ENCODE measurements at regions not wholly inside any gene's neighbourhood (a gene's known extent, or its start where the extent isn't known, plus 50 kb on each side); places are given as distances from the start of the nearest gene placed in this dataset.
"Not testable (repeated sequence)": the region's sequence is repeated elsewhere in the genome, so short reads cannot be mapped to it uniquely, and the experiment has no call there.

DNA sequence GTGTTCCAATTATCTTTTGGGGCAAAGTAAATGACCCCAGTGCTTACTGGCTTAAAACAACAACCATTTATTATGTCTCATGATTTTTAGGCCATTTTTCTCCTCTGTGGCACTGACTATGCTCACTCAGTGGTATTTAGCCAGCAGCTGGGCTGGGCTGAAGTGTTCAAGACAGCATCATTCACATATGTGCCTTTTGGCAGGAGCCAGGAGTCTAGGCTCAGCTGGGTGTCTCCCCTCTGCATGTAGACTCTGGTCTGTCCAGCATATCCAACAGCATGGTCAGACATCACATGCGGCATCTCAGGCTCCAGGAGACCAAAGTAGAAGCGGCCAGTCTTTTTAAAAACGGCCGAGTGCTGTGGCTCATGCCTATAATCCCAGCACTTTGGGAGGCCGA is 120.3 kb upstream of the TOP1 start:
- H3K4me1 ChIP-seq (ENCODE audit: insufficient read depth, low read length) = no peaks in the 10 kb centered on the region
- H3K4me3 Mint-ChIP-seq = no peak overlapping the region
- peaks cover 0 to 2% (median under 1%) of the 10 kb centered on the region in 4 donors for H3K4me1 Mint-ChIP-seq
- H3K27me3 Mint-ChIP-seq = peaks cover 2 to 3% of the 10 kb centered on the region in 2 donors
- no peak for DNase-seq
- no peak overlapping the region for H3K4me3 ChIP-seq (ENCODE audit: low read length in 2 of 2)
- intact Hi-C loops (cut with micrococcal nuclease) = no loop called here
- peaks cover 0 to 9% (median under 1%) of the 10 kb centered on the region in 8 donors for H3K9me3 Mint-ChIP-seq
- H3K27ac ChIP-seq (ENCODE audit: low read depth, low read length) = no peak overlapping the region
- no peaks in the 10 kb centered on the region for H3K27me3 ChIP-seq (ENCODE audit: insufficient read depth, low read length)
- H3K9me3 ChIP-seq (ENCODE audit: control insufficient read depth in 1 of 2, low read length in 2 of 2) = no peaks in the 10 kb centered on the region
- H3K36me3 ChIP-seq (ENCODE audit: insufficient read depth, low read length) = no peaks in the 10 kb centered on the region
- ChIA-PET CTCF (ENCODE audit: partially characterized antibody) (no interaction called here), POLR2A (ENCODE audit: partially characterized antibody) (no interaction called here)
- peaks cover 0 to 3% of the 10 kb centered on the region in 2 donors for H3K36me3 Mint-ChIP-seq
- no peak overlapping the region for H3K27ac Mint-ChIP-seq

DNA sequence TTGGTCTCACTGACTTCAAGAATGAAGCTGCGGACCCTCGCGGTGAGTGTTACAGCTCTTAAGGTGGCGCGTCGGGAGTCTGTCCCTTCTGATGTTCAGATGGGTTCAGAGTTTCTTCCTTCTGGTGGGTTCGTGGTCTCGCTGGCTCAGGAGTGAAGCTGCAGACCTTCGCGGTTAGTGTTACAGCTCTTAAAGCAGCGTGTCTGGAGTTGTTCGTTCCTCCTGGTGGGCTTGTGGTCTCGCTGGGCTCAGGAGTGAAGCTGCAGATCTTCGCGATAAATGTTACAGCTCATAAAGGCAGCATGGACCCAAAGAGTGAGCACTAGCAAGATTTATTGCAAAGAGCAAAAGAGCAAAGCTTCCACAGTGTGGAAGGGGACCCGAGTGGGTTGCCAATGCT is 119.1 kb upstream of the TOP1 start:
- H3K36me3 ChIP-seq (ENCODE audit: insufficient read depth, low read length); intact Hi-C loops (cut with micrococcal nuclease); H3K27ac Mint-ChIP-seq; H3K4me1 Mint-ChIP-seq; H3K27me3 Mint-ChIP-seq; CTCF ChIA-PET (ENCODE audit: partially characterized antibody); H3K4me3 ChIP-seq (ENCODE audit: low read length in 2 of 2); H3K27ac ChIP-seq (ENCODE audit: low read depth, low read length); POLR2A ChIA-PET (ENCODE audit: partially characterized antibody); H3K27me3 ChIP-seq (ENCODE audit: insufficient read depth, low read length); H3K9me3 ChIP-seq (ENCODE audit: control insufficient read depth in 1 of 2, low read length in 2 of 2); H3K36me3 Mint-ChIP-seq; H3K4me3 Mint-ChIP-seq; H3K4me1 ChIP-seq (ENCODE audit: insufficient read depth, low read length); DNase-seq; H3K9me3 Mint-ChIP-seq: not testable (repeated sequence)

DNA sequence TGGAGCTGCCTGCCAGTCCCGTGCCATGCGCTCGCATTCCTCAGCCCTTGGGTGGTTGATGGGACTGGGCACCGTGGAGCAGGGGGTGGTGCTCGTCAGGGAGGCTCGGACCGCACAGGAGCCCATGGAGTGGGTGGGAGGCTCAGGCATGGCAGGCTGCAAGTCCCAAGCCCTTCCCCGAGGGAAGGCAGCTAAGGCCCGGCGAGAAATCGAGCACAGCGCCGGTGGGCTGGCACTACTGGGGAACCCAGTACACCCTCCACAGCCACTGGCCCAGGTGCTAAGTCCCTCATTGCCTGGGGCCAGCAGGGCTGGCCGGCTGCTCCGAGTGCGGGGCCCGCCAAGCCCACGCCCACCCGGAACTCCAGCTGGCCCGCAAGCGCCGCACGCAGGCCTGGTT is 118.2 kb upstream of the TOP1 start:
- intact Hi-C loops (cut with micrococcal nuclease); H3K4me1 Mint-ChIP-seq; H3K27me3 Mint-ChIP-seq; CTCF ChIA-PET (ENCODE audit: partially characterized antibody); H3K4me3 ChIP-seq (ENCODE audit: low read length in 2 of 2); DNase-seq; H3K27me3 ChIP-seq (ENCODE audit: insufficient read depth, low read length); H3K27ac ChIP-seq (ENCODE audit: low read depth, low read length); H3K36me3 Mint-ChIP-seq; H3K9me3 ChIP-seq (ENCODE audit: control insufficient read depth in 1 of 2, low read length in 2 of 2); H3K4me3 Mint-ChIP-seq; POLR2A ChIA-PET (ENCODE audit: partially characterized antibody); H3K27ac Mint-ChIP-seq; H3K9me3 Mint-ChIP-seq; H3K36me3 ChIP-seq (ENCODE audit: insufficient read depth, low read length); H3K4me1 ChIP-seq (ENCODE audit: insufficient read depth, low read length): not testable (repeated sequence)

DNA sequence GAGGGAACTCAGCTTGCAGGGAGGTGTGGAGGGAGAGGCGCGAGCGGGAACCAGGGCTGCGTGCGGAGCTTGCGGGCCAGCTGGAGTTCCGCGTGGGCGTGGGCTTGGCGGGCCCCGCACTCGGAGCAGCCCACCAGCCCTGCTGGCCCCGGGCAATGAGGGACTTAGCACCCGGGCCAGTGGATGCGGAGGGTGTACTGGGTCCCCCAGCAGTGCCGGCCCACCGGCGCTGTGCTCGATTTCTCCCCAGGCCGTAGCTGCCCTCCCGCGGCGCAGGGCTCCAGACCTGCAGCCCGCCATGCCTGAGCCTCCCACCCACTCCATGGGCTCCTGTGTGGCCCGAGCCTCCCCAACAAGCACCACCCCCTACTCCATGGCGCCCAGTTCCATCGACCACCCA is 117.5 kb upstream of the TOP1 start:
- POLR2A ChIA-PET (ENCODE audit: partially characterized antibody); H3K4me3 Mint-ChIP-seq; H3K27ac Mint-ChIP-seq; H3K27me3 ChIP-seq (ENCODE audit: insufficient read depth, low read length); DNase-seq; H3K36me3 ChIP-seq (ENCODE audit: insufficient read depth, low read length); H3K4me1 ChIP-seq (ENCODE audit: insufficient read depth, low read length); H3K9me3 Mint-ChIP-seq; H3K27me3 Mint-ChIP-seq; H3K9me3 ChIP-seq (ENCODE audit: control insufficient read depth in 1 of 2, low read length in 2 of 2); H3K4me3 ChIP-seq (ENCODE audit: low read length in 2 of 2); H3K27ac ChIP-seq (ENCODE audit: low read depth, low read length); intact Hi-C loops (cut with micrococcal nuclease); H3K36me3 Mint-ChIP-seq; H3K4me1 Mint-ChIP-seq; CTCF ChIA-PET (ENCODE audit: partially characterized antibody): not testable (repeated sequence)

DNA sequence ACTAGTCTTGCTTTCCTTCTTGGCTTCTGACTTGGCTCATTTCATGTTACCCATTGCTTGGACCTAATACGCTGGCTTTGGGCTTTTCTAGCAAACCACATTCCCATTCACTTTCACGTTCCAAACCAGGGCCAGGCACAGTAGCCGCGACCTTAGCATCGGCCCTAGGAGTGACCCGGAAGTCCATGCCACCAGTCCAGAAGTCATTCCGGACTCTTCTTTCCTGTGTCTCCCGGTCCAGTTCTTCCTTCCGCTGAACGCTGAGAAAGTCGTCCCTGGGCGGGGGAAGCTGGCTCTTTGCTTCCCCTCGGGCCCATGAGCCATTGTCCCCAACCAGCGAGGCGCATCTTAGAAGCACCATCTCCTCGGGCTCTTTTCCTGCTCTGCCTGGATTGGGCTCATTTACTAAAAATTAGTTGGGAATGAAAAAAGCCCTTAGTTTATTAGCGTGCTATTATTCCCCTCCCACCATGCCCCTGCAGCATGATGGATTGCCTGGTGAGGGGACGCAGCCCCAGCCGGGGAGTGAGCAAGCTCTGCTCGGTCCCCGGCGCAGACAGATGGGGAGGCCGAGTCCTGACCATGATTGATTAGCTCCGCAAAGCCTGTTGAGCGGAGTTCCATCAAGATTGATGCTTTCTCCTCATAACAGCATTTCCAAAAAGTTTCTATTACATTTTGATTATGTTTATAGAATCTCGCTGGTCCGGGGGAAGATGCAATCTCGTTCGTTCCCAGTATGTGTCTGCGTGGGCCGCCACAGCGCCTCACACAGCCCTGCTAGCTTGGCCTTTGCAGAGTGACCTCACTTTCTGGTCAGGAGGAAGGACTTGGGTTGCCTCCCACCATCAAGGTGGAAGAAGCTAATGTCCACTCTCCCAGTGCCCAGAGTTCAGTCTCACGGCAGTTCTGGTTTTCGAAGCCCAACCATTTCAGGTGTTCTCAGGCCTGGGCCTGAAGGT is 115.1 kb upstream of the TOP1 start:
- intact Hi-C loops (cut with micrococcal nuclease) = no loop called here
- Mint-ChIP-seq H3K27ac (no peak overlapping the region), H3K9me3 (peaks cover 0 to 9% (median 3%) of the 10 kb centered on the region in 8 donors), H3K4me1 (peaks cover 0 to 2% (median under 1%) of the 10 kb centered on the region in 4 donors), H3K27me3 (peaks cover 0 to 4% of the 10 kb centered on the region in 2 donors), H3K4me3 (no peak overlapping the region), H3K36me3 (peaks cover 0 to 3% of the 10 kb centered on the region in 2 donors)
- Histone ChIP-seq H3K27me3 (ENCODE audit: insufficient read depth, low read length) (no peaks in the 10 kb centered on the region), H3K27ac (ENCODE audit: low read depth, low read length) (no peak overlapping the region), H3K36me3 (ENCODE audit: insufficient read depth, low read length) (no peaks in the 10 kb centered on the region), H3K4me1 (ENCODE audit: insufficient read depth, low read length) (no peaks in the 10 kb centered on the region), H3K9me3 (ENCODE audit: control insufficient read depth in 1 of 2, low read length in 2 of 2) (no peaks in the 10 kb centered on the region), H3K4me3 (ENCODE audit: low read length in 2 of 2) (no peak overlapping the region)
- POLR2A ChIA-PET (ENCODE audit: partially characterized antibody) = no interaction called here
- DNase-seq = no peak
- CTCF ChIA-PET (ENCODE audit: partially characterized antibody) = no interaction called here

DNA sequence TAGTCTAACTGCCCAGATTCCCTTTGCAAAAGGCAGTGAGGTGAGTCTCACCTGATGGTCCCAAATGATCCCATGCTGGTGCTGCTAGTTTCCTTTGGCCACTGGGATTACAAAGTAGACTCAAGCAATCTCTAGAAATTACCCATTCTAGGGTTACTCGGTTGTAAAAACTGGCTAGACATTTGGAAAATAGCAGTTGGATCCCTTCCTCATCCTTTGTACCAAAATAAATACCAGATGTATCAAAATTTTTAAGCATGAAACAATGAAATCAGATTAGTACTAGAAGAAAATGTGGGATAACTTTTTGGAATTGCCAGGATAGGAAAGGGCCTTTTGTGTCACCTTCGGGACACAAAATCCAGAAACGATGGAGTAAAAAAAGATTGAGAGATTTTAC is 112.9 kb upstream of the TOP1 start:
- CTCF ChIA-PET (ENCODE audit: partially characterized antibody) = no interaction called here
- H3K4me1 Mint-ChIP-seq = no peaks in the 10 kb centered on the region
- no peak for DNase-seq
- no peaks in the 10 kb centered on the region for H3K4me1 ChIP-seq (ENCODE audit: insufficient read depth, low read length)
- H3K27ac ChIP-seq (ENCODE audit: low read depth, low read length) = no peak overlapping the region
- POLR2A ChIA-PET (ENCODE audit: partially characterized antibody) = no interaction called here
- H3K36me3 ChIP-seq (ENCODE audit: insufficient read depth, low read length) = no peaks in the 10 kb centered on the region
- peaks cover 1 to 4% of the 10 kb centered on the region in 2 donors for H3K27me3 Mint-ChIP-seq
- H3K4me3 Mint-ChIP-seq = no peak overlapping the region
- H3K4me3 ChIP-seq (ENCODE audit: low read length in 2 of 2) = no peak overlapping the region
- no peaks in the 10 kb centered on the region for H3K36me3 Mint-ChIP-seq
- H3K27me3 ChIP-seq (ENCODE audit: insufficient read depth, low read length) = no peaks in the 10 kb centered on the region
- H3K27ac Mint-ChIP-seq = no peak overlapping the region
- intact Hi-C loops (cut with micrococcal nuclease) = no loop called here
- H3K9me3 ChIP-seq (ENCODE audit: control insufficient read depth in 1 of 2, low read length in 2 of 2) = no peaks in the 10 kb centered on the region
- H3K9me3 Mint-ChIP-seq = peaks cover 0 to 9% (median 2%) of the 10 kb centered on the region in 8 donors

DNA sequence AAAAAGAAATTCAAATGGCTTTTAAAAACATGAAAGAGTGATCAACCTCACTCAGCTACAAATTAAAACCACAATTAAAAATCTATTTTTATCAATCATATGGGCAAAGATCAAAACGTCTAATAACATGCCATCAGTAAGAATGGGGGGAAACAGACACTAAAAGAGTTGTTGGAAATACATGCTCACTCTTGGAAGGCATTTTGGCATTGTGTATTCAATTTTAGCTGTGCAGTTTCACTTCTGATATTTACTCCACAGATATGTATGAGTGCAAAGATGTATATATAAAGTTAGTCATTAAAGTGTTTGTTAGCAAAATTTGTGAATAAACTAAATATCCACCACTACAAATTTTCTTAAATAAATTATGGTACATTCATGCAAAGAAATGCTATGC is 112.3 kb upstream of the TOP1 start:
- Histone ChIP-seq H3K27ac (ENCODE audit: low read depth, low read length) (no peak overlapping the region), H3K36me3 (ENCODE audit: insufficient read depth, low read length) (no peaks in the 10 kb centered on the region), H3K4me1 (ENCODE audit: insufficient read depth, low read length) (no peaks in the 10 kb centered on the region), H3K4me3 (ENCODE audit: low read length in 2 of 2) (no peak overlapping the region), H3K27me3 (ENCODE audit: insufficient read depth, low read length) (no peaks in the 10 kb centered on the region), H3K9me3 (ENCODE audit: control insufficient read depth in 1 of 2, low read length in 2 of 2) (no peaks in the 10 kb centered on the region)
- H3K4me3 Mint-ChIP-seq = no peak overlapping the region
- no peaks in the 10 kb centered on the region for H3K36me3 Mint-ChIP-seq
- no peak overlapping the region for H3K27ac Mint-ChIP-seq
- DNase-seq = no peak
- H3K9me3 Mint-ChIP-seq = peaks cover 0 to 9% (median 2%) of the 10 kb centered on the region in 8 donors
- H3K27me3 Mint-ChIP-seq = peaks cover 3 to 5% of the 10 kb centered on the region in 2 donors
- POLR2A ChIA-PET (ENCODE audit: partially characterized antibody) = no interaction called here
- no peaks in the 10 kb centered on the region for H3K4me1 Mint-ChIP-seq
- intact Hi-C loops (cut with micrococcal nuclease) = no loop called here
- CTCF ChIA-PET (ENCODE audit: partially characterized antibody) = no interaction called here

Data from CD4-positive, alpha-beta memory T cell (primary cell).